MM.1S (cell line): ENCODE measurements at regions not wholly inside any gene's neighbourhood (a gene's known extent, or its start where the extent isn't known, plus 50 kb on each side); places are given as distances from the start of the nearest gene placed in this dataset.

Experiments
- DNase-seq: peaks from one replicate; pipeline ENCODE4 v3.0.0-alpha.2; 2015
- H2AFZ ChIP-seq: fragments of 300-600 bp; sonication (generic); 2 replicates; pipeline ENCODE4 v1.6.0; 2016; ENCODE audit warnings: antibody characterized with exemption, low read length
- H3F3A ChIP-seq: fragments of 300-600 bp; sonication (generic); 2 replicates; pipeline ENCODE4 v1.6.1; 2016; ENCODE audit warnings: mild to moderate bottlenecking, antibody characterized with exemption, low read length, moderate library complexity, mixed read lengths; ENCODE audit not compliant: insufficient read depth
- H3K27ac ChIP-seq: fragments of 300-600 bp; sonication (generic); 2 replicates; pipeline ENCODE4 v1.5.1; 2016; ENCODE audit warnings: mild to moderate bottlenecking, low read length
- H3K27me3 ChIP-seq: fragments of 300-600 bp; sonication (generic); replicated peaks from 2 replicates; pipeline ENCODE4 v1.6.0; 2016; ENCODE audit warnings: low read length; ENCODE audit not compliant: insufficient read depth
- H3K36me3 ChIP-seq: fragments of 300-600 bp; sonication (generic); replicated peaks from 2 replicates; pipeline ENCODE4 v1.6.1; 2016; ENCODE audit warnings: mild to moderate bottlenecking, low read length, mixed read lengths; ENCODE audit not compliant: insufficient read depth
- H3K4me1 ChIP-seq: fragments of 300-600 bp; sonication (generic); 2 replicates; pipeline ENCODE4 v1.6.1; 2016; ENCODE audit warnings: low read length, mixed read lengths
- H3K4me2 ChIP-seq: fragments of 300-600 bp; sonication (generic); 2 replicates; pipeline ENCODE4 v1.6.0; 2016; ENCODE audit warnings: low read depth, low read length
- H3K4me3 ChIP-seq: fragments of 300-600 bp; sonication (generic); 2 replicates; pipeline ENCODE4 v1.5.1; 2016; ENCODE audit warnings: low read length, mixed read lengths
- H3K79me2 ChIP-seq: fragments of 300-600 bp; sonication (generic); 2 replicates; pipeline ENCODE4 v1.6.1; 2016; ENCODE audit warnings: mixed run types, low read length, mixed read lengths
- H3K9ac ChIP-seq: fragments of 300-600 bp; sonication (generic); 2 replicates; pipeline ENCODE4 v1.6.1; 2016; ENCODE audit warnings: low read length, mixed read lengths
- H3K9me2 ChIP-seq: fragments of 300-600 bp; sonication (generic); replicated peaks from 2 replicates; pipeline ENCODE4 v1.6.1; 2016; ENCODE audit warnings: mild to moderate bottlenecking, low read length, mixed read lengths; ENCODE audit not compliant: insufficient read depth
- H3K9me3 ChIP-seq: fragments of 300-600 bp; sonication (generic); replicated peaks from 2 replicates; pipeline ENCODE4 v1.6.1; 2016; ENCODE audit warnings: mild to moderate bottlenecking, low read length, mixed read lengths; ENCODE audit not compliant: insufficient read depth
- H4K20me1 ChIP-seq: fragments of 300-600 bp; sonication (generic); 2 replicates; pipeline ENCODE4 v1.6.1; 2016; ENCODE audit warnings: mild to moderate bottlenecking, low read length, moderate library complexity, mixed read lengths; ENCODE audit not compliant: insufficient read depth
- CTCF ChIP-seq: fragments of 300-600 bp; sonication (generic); IDR thresholded peaks from 2 replicates; pipeline ENCODE4 v1.5.1; 2016; ENCODE audit warnings: antibody characterized with exemption, low read length, mixed read lengths
- EZH2 ChIP-seq: fragments of 300-600 bp; sonication (generic); optimal IDR thresholded peaks from 2 replicates; pipeline ENCODE3; 2017; ENCODE audit warnings: low read depth, mild to moderate bottlenecking, antibody characterized with exemption, low read length, mixed read lengths
- EZH2phosphoT487 ChIP-seq: fragments of 300-600 bp; sonication (generic); IDR thresholded peaks from 2 replicates; pipeline ENCODE4 v1.6.1; 2018; ENCODE audit warnings: antibody characterized with exemption, low read length

GRCh38 chr10:32125023-32125422 is 68.8 kb upstream of the KIF5B start:
- H3K27me3 ChIP-seq: no peaks in the 10 kb centered on the region
- no peak for DNase-seq
- H3K4me1 ChIP-seq: no peaks in the 10 kb centered on the region
- H3K79me2 ChIP-seq: no peaks in the 10 kb centered on the region
- H3K27ac ChIP-seq: no peak overlapping the region
- H2AFZ ChIP-seq: no peak overlapping the region
- no peaks in the 10 kb centered on the region for H3K9me2 ChIP-seq
- no peak overlapping the region for H3K9ac ChIP-seq
- H4K20me1 ChIP-seq: no peaks in the 10 kb centered on the region
- no peaks in the 10 kb centered on the region for H3K36me3 ChIP-seq
- TF ChIP-seq EZH2phosphoT487 (no peak), EZH2 (no peak), CTCF (no peak)
- no peak overlapping the region for H3K4me2 ChIP-seq
- no peak overlapping the region for H3K4me3 ChIP-seq
- H3K9me3 ChIP-seq: no peaks in the 10 kb centered on the region
- no peaks in the 10 kb centered on the region for H3F3A ChIP-seq

GRCh38 chr10:32123021-32123420 is 66.8 kb upstream of the KIF5B start:
- Histone ChIP-seq H3K4me2 (no peak overlapping the region), H4K20me1 (no peaks in the 10 kb centered on the region), H3K9me2 (no peaks in the 10 kb centered on the region), H3F3A (no peaks in the 10 kb centered on the region), H3K36me3 (no peaks in the 10 kb centered on the region), H3K79me2 (no peaks in the 10 kb centered on the region), H3K9me3 (no peaks in the 10 kb centered on the region), H3K4me1 (no peaks in the 10 kb centered on the region), H3K27me3 (no peaks in the 10 kb centered on the region), H3K4me3 (no peak overlapping the region), H3K9ac (no peak overlapping the region), H2AFZ (no peak overlapping the region), H3K27ac (no peak overlapping the region)
- DNase-seq: no peak
- TF ChIP-seq CTCF: no peak
- no peak for TF ChIP-seq EZH2phosphoT487
- TF ChIP-seq EZH2: no peak

GRCh38 chr10:32121648-32122047 is 65.4 kb upstream of the KIF5B start:
- Histone ChIP-seq H3K4me3 (no peak overlapping the region), H3K79me2 (no peaks in the 10 kb centered on the region), H3K9ac (no peak overlapping the region), H3K9me2 (no peaks in the 10 kb centered on the region), H3F3A (no peaks in the 10 kb centered on the region), H3K27me3 (no peaks in the 10 kb centered on the region), H3K4me1 (no peaks in the 10 kb centered on the region), H3K9me3 (no peaks in the 10 kb centered on the region), H3K27ac (no peak overlapping the region), H4K20me1 (no peaks in the 10 kb centered on the region), H2AFZ (no peak overlapping the region), H3K4me2 (no peak overlapping the region), H3K36me3 (no peaks in the 10 kb centered on the region)
- no peak for DNase-seq
- TF ChIP-seq EZH2 (no peak), EZH2phosphoT487 (no peak), CTCF (no peak)
